ENCODE measurements at regions not wholly inside any gene's neighbourhood (a gene's known extent, or its start where the extent isn't known, plus 50 kb on each side); places are given as distances from the start of the nearest gene placed in this dataset.

GRCh38 chr21:14825514-14825974 lies 239.3 kb downstream of the NRIP1 start:
- no peaks in the 10 kb centered on the region for H3K9me3 ChIP-seq
- POLR2A ChIA-PET, result no interaction called here
- no peak for DNase-seq

GRCh38 chr21:14824126-14824525 lies 240.7 kb downstream of the NRIP1 start:
- H3K36me3 ChIP-seq (replicated peaks in 1 of 2; ENCODE audit: control insufficient read depth in 1 of 2, insufficient read depth in 2 of 2, low read length in 1 of 2), result no peaks in the 10 kb centered on the region
- H3K9ac ChIP-seq, result no peak overlapping the region
- CTCF ChIA-PET, result no interaction called here
- DNase-seq, result no peak
- H3K9me3 ChIP-seq, result no peaks in the 10 kb centered on the region
- TF ChIP-seq SMC3 (IDR thresholded peaks at IDR 0.05; ENCODE audit: low read depth, low read length) (no peak), NFIC (IDR thresholded peaks at IDR 0.05; ENCODE audit: borderline replicate concordance) (no peak), TCF12 (IDR thresholded peaks at IDR 0.05) (no peak)
- H3K27me3 ChIP-seq (ENCODE audit: insufficient read depth), result no peaks in the 10 kb centered on the region
- no peak overlapping the region for H3K4me2 ChIP-seq
- H3K4me3 ChIP-seq (ENCODE audit: low read depth in 2 of 2, low read length in 1 of 2), result no peak overlapping the region
- WGBS (ENCODE audit: low lambda C conversion rate), result 19% methylated on average over 3 of the region's 3 CpGs
- H3K4me1 ChIP-seq (ENCODE audit: control insufficient read depth in 1 of 2, insufficient read depth in 2 of 2, low read depth in 1 of 2, low read length in 1 of 2), result no peaks in the 10 kb centered on the region
- POLR2A ChIA-PET, result no interaction called here
- H3K9me2 ChIP-seq, result no peaks in the 10 kb centered on the region
- H4K20me1 ChIP-seq (ENCODE audit: insufficient read depth), result no peaks in the 10 kb centered on the region
- H3K27ac ChIP-seq (ENCODE audit: low read depth in 2 of 2, low read length in 1 of 2), result no peak overlapping the region
- no peak overlapping the region for H2AFZ ChIP-seq (ENCODE audit: low read depth)
- no peaks in the 10 kb centered on the region for H3K79me2 ChIP-seq (ENCODE audit: insufficient read depth)
- H3F3A ChIP-seq (replicated peaks; ENCODE audit: insufficient read depth), result no peaks in the 10 kb centered on the region

More at GRCh38 chr21:14825514-14825974, 239.3 kb downstream of the NRIP1 start:
- no peak overlapping the region for H3K27ac ChIP-seq (ENCODE audit: low read depth in 2 of 2, low read length in 1 of 2)
- CTCF ChIA-PET, result no interaction called here
- TF ChIP-seq GABPA (IDR thresholded peaks at IDR 0.05; ENCODE audit: low read depth) (no peak), ZBTB33 (IDR thresholded peaks at IDR 0.05; ENCODE audit: borderline replicate concordance, low read depth) (no peak), USF2 (IDR thresholded peaks at IDR 0.05; ENCODE audit: borderline replicate concordance, low read depth, low read length) (no peak), JUND (IDR thresholded peaks at IDR 0.05) (no peak), ELF1 (IDR thresholded peaks at IDR 0.05) (no peak), RCOR1 (IDR thresholded peaks at IDR 0.05; ENCODE audit: low read length) (no peak), FOXJ3 (CRISPR knock-in tag; IDR thresholded peaks at IDR 0.05) (no peak)
- no peak overlapping the region for H3K4me3 ChIP-seq (ENCODE audit: low read depth in 2 of 2, low read length in 1 of 2)
- H3K9ac ChIP-seq, result no peak overlapping the region
- no peak overlapping the region for H2AFZ ChIP-seq (ENCODE audit: low read depth)
- no peaks in the 10 kb centered on the region for H3K79me2 ChIP-seq (ENCODE audit: insufficient read depth)
- no peaks in the 10 kb centered on the region for H4K20me1 ChIP-seq (ENCODE audit: insufficient read depth)
- no peaks in the 10 kb centered on the region for H3K36me3 ChIP-seq (replicated peaks in 1 of 2; ENCODE audit: control insufficient read depth in 1 of 2, insufficient read depth in 2 of 2, low read length in 1 of 2)
- WGBS (ENCODE audit: low lambda C conversion rate), result 5% methylated on average over 3 of the region's 3 CpGs
- H3F3A ChIP-seq (replicated peaks; ENCODE audit: insufficient read depth), result no peaks in the 10 kb centered on the region
- H3K9me2 ChIP-seq, result no peaks in the 10 kb centered on the region
- H3K27me3 ChIP-seq (ENCODE audit: insufficient read depth), result no peaks in the 10 kb centered on the region
- H3K4me1 ChIP-seq (ENCODE audit: control insufficient read depth in 1 of 2, insufficient read depth in 2 of 2, low read depth in 1 of 2, low read length in 1 of 2), result no peaks in the 10 kb centered on the region
- no peak overlapping the region for H3K4me2 ChIP-seq

- no peak overlapping the region for H3K9ac ChIP-seq
- no peaks in the 10 kb centered on the region for H3K27me3 ChIP-seq (ENCODE audit: insufficient read depth)
- no peak for DNase-seq
- H3K9me2 ChIP-seq, result no peaks in the 10 kb centered on the region
- H3K4me2 ChIP-seq, result no peak overlapping the region
- H2AFZ ChIP-seq (ENCODE audit: low read depth), result no peak overlapping the region
- no peak overlapping the region for H3K4me3 ChIP-seq (ENCODE audit: low read depth in 2 of 2, low read length in 1 of 2)
- H3K9me3 ChIP-seq, result no peaks in the 10 kb centered on the region
- H3K4me1 ChIP-seq (ENCODE audit: control insufficient read depth in 1 of 2, insufficient read depth in 2 of 2, low read depth in 1 of 2, low read length in 1 of 2), result no peaks in the 10 kb centered on the region
- ChIA-PET CTCF (no interaction called here), POLR2A (no interaction called here)
- H3K27ac ChIP-seq (ENCODE audit: low read depth in 2 of 2, low read length in 1 of 2), result no peak overlapping the region
- H3K36me3 ChIP-seq (replicated peaks in 1 of 2; ENCODE audit: control insufficient read depth in 1 of 2, insufficient read depth in 2 of 2, low read length in 1 of 2), result no peaks in the 10 kb centered on the region
- H3F3A ChIP-seq (replicated peaks; ENCODE audit: insufficient read depth), result no peaks in the 10 kb centered on the region
- H3K79me2 ChIP-seq (ENCODE audit: insufficient read depth), result no peaks in the 10 kb centered on the region
- H4K20me1 ChIP-seq (ENCODE audit: insufficient read depth), result no peaks in the 10 kb centered on the region
- 0% methylated on average over 1 of the region's 1 CpG for WGBS (ENCODE audit: low lambda C conversion rate)
- TF ChIP-seq CHD2 (IDR thresholded peaks at IDR 0.05; ENCODE audit: low read length, partially characterized antibody) (no peak), POLR2AphosphoS5 (IDR thresholded peaks at IDR 0.05; ENCODE audit: low read depth, low read length) (no peak), SIN3A (IDR thresholded peaks at IDR 0.05; ENCODE audit: borderline replicate concordance, low read depth, low read length) (no peak), EZH2phosphoT487 (IDR thresholded peaks at IDR 0.05; ENCODE audit: borderline replicate concordance, low read depth) (no peak), FOXJ3 (CRISPR knock-in tag; IDR thresholded peaks at IDR 0.05) (no peak), MAX (IDR thresholded peaks at IDR 0.05; ENCODE audit: low read depth) (no peak), REST (IDR thresholded peaks at IDR 0.05; ENCODE audit: low read depth, low read length) (no peak), SMC3 (IDR thresholded peaks at IDR 0.05; ENCODE audit: low read depth, low read length) (no peak), YY1 (IDR thresholded peaks at IDR 0.05; ENCODE audit: low read depth) (no peak), FOXM1 (IDR thresholded peaks at IDR 0.05; ENCODE audit: low read depth) (no peak)
These were observed 247.5 kb downstream of the NRIP1 start for GRCh38 chr21:14817311-14817710.

Measured in SK-N-SH (cell line).